Body of pancreas (tissue), 4 donors: ENCODE measurements at regions not wholly inside any gene's neighbourhood (a gene's known extent, or its start where the extent isn't known, plus 50 kb on each side); places are given as distances from the start of the nearest gene placed in this dataset.
"Not testable (repeated sequence)": the region's sequence is repeated elsewhere in the genome, so short reads cannot be mapped to it uniquely, and the experiment has no call there.

ENCODE experiments used
- POLR2A ChIP-seq, 3 donors: fragments of 450-650 bp; IDR thresholded peaks; one replicate each; pipeline ENCODE4 v1.6.1; 2016; ENCODE audit warnings: antibody characterized with exemption in 3 of 3, mild to moderate bottlenecking in 2 of 3
- TF ChIP-seq, protein P1 (sequence below), 7 experiments: fragments of 450-650 bp in 4 of 7; fragments of 200-600 bp in 3 of 7; sonication (generic) in 3 of 7; IDR thresholded peaks; one replicate each; pipeline ENCODE4 v1.5.1; 2016 to 2019; ENCODE audit warnings: antibody characterized with exemption in 7 of 7

DNA sequence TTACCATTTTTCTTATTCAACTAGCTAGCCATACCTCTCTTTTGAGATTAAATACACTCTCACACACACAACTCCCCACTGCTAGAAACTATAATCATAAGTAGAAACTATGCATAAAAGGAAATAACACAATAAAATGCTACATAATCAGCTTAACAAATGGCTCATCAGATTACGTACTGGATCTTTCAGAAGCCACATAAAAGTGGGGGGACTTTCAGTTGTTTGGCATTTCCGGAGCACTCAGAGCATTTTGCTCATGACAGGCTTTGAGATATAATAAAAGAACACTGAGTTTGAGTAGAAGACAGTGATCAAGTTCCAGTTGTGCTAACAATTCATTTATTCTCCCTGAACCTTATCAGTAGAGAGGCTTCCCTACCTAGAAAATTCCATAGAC lies 56.8 kb upstream of the AGAP4 start:
- TF ChIP-seq, protein P1, sequence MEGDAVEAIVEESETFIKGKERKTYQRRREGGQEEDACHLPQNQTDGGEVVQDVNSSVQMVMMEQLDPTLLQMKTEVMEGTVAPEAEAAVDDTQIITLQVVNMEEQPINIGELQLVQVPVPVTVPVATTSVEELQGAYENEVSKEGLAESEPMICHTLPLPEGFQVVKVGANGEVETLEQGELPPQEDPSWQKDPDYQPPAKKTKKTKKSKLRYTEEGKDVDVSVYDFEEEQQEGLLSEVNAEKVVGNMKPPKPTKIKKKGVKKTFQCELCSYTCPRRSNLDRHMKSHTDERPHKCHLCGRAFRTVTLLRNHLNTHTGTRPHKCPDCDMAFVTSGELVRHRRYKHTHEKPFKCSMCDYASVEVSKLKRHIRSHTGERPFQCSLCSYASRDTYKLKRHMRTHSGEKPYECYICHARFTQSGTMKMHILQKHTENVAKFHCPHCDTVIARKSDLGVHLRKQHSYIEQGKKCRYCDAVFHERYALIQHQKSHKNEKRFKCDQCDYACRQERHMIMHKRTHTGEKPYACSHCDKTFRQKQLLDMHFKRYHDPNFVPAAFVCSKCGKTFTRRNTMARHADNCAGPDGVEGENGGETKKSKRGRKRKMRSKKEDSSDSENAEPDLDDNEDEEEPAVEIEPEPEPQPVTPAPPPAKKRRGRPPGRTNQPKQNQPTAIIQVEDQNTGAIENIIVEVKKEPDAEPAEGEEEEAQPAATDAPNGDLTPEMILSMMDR (IDR thresholded peaks at IDR 0.05), result not testable (repeated sequence)
- TF ChIP-seq POLR2A (IDR thresholded peaks at IDR 0.05), result not testable (repeated sequence)
